ENCODE measurements at regions not wholly inside any gene's neighbourhood (a gene's known extent, or its start where the extent isn't known, plus 50 kb on each side); places are given as distances from the start of the nearest gene placed in this dataset.
"Not testable (repeated sequence)": the region's sequence is repeated elsewhere in the genome, so short reads cannot be mapped to it uniquely, and the experiment has no call there.

- DNase-seq (ENCODE audit: low read depth), result no peak
Observed at GRCh38 chr2:215260097-215260677, 51.7 kb upstream of the ATIC start.

- DNase-seq (ENCODE audit: low read depth), result no peak
Observed at GRCh38 chr2:215249501-215249900, 62.4 kb upstream of the ATIC start.

GRCh38 chr2:215245919-215246318 lies 65.9 kb upstream of the ATIC start:
- DNase-seq (ENCODE audit: low read depth), result not testable (repeated sequence)

DNA sequence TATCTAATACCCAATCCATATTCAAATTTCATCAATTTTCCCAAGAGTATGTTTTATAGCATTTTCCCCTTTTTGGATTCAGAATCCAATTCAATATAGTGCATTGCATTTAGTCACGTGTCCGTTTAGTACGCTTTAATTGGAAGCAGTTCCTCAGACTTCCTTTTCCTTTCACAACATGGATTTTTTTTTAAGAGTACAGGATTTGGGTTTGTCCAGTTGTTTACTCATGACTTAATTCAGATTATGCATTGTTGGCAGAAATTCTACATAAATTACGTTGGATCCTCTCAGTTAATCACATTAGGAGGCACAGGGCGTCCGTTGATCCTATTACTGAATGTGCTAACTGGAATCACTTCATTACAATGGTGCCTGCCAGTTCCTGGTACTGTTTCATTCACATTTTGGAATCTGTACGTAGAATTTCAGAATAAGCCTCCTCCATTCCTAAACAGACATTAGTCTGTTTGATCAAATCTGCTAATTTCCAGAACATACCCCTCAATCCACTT lies 70.0 kb upstream of the ATIC start:
- DNase-seq (ENCODE audit: low read depth), result no peak

- no peak for DNase-seq (ENCODE audit: low read depth)
Observed at GRCh38 chr2:215238485-215239098, 73.3 kb upstream of the ATIC start.

- DNase-seq (ENCODE audit: low read depth), result no peak
Observed at GRCh38 chr2:215236131-215236530, 75.7 kb upstream of the ATIC start.

DNA sequence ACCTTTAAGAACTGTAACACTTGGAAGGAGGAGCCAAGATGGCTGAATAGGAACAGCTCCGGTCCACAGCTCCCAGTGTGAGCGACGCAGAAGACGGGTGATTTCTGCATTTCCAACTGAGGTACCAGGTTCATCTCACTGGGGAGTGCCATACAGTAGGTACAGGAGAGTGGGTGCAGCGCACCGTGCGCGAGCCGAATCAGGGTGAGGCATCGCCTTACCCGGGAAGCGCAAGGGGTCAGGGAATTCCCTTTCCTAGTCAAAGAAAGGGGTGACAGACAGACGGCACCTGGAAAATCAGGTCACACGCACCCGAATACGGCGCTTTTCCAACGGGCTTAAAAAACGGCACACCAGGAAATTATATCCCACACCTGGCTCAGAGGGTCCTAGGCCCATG lies 81.8 kb upstream of the ABCA12 start:
- DNase-seq (ENCODE audit: low read depth), result not testable (repeated sequence)

- peak; percentile 29 for DNase-seq (ENCODE audit: low read depth)
Observed at GRCh38 chr2:215218587-215219577, 80.5 kb upstream of the ABCA12 start.

- DNase-seq (ENCODE audit: low read depth), result no peak
Observed at GRCh38 chr2:215216806-215217205, 78.4 kb upstream of the ABCA12 start.

GRCh38 chr2:215215637-215216036 lies 77.2 kb upstream of the ABCA12 start:
- no peak for DNase-seq (ENCODE audit: low read depth)

- no peak for DNase-seq (ENCODE audit: low read depth)
Observed at GRCh38 chr2:215210082-215210481, 71.7 kb upstream of the ABCA12 start.

DNA sequence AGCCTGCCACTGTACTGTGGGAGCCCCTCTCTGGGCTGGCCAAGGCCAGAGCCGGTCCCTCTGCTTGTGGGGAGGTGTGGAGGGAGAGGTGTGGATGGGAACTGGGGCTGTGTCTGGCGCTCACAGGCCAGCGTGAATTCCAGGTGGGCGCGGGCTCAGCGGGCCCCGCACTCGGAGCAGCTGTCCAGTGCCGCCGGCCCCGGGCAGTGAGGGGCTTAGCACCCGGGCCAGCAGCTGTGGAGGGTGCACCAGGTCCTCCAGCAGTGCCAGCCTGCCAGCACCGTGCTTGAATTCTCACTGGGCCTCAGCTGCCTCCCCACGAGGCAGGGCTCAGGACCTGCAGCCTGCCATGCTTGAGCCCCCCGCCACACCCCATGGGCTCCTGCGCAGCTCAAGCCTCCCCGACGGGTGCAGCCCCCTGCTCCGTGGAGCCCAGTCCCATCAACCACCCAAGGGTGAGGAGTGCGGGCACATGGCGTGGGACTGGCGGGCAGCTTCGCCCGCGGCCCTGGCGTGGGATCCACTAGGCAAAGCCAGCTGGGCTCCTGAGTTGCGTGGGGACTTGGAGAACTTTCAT lies 69.5 kb upstream of the ABCA12 start:
- DNase-seq (ENCODE audit: low read depth), result no peak

- DNase-seq (ENCODE audit: low read depth), result no peak
Observed at GRCh38 chr2:215207041-215207440, 68.6 kb upstream of the ABCA12 start.

DNA sequence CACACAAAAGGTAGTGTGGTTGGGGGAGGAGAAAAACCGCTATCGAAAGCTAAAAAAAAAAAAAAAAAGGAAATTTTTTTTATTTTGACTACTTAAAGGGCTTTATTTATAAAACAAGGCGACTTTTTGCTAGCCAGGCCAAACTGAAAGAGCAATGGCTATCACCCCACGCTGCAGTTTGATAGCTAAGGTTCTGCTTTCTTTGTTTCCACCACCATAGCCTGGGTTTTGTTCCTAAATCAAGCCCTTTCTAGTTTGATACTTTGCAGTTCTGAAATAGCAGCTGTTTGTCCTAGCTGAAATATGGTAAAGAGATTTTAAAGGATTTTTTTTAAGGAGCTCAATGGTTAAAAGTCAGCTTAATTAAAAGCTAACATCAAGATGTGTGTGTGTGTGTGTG lies 67.4 kb upstream of the ABCA12 start:
- DNase-seq (ENCODE audit: low read depth), result no peak

DNA sequence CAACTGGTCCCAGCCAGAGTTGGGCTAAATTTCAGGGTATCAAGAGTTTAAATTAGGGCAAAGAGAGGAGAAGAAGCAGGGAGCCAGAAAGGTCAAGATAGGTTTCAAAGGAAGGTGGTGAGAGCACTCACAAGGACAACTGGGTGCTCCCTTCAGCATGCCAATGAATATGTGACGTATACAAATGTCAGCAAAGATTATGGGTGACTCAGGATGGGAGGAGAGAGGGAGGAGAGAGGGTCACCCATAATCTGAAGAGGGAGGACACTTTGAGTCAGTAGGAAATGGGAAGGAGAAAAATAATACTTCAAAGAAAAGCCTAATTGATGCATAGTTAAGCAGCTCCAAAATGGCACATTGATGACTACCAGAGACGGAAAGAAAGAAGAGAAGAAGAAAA lies 53.1 kb upstream of the ABCA12 start:
- DNase-seq (ENCODE audit: low read depth), result no peak

DNA sequence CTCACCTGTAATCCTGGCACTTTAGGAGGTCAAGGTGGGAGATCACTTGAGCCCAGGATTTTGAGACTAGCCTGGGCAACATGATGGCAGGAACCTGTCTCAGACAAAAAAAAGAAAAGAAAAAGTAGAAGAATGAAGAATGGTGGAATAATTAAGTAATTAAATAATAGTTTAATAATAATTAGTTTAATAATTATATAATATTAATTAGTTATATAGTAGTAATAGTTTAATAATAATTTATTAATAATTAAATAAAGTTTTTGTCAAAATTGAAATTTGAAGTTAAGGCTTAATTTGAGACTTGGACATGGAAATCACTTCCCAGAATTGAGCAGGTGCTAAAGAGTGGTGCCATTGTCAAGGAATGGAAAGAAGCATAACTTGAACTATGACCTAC lies 52.2 kb upstream of the ABCA12 start:
- DNase-seq (ENCODE audit: low read depth), result no peak

GRCh38 chr2:215189393-215189792 lies 51.0 kb upstream of the ABCA12 start:
- DNase-seq (ENCODE audit: low read depth), result no peak
